ENCODE measurements at regions not wholly inside any gene's neighbourhood (a gene's known extent, or its start where the extent isn't known, plus 50 kb on each side); places are given as distances from the start of the nearest gene placed in this dataset.

- Histone ChIP-seq H3K27me3 (ENCODE audit: control insufficient read depth, insufficient read depth, low read length) (no peaks in the 10 kb centered on the region), H3K9me3 (ENCODE audit: control insufficient read depth, insufficient read depth, low read length) (no peaks in the 10 kb centered on the region), H3K27ac (ENCODE audit: low read depth, low read length) (no peak overlapping the region), H3K4me1 (ENCODE audit: control insufficient read depth, insufficient read depth, low read length) (no peaks in the 10 kb centered on the region), H3K36me3 (ENCODE audit: control insufficient read depth, insufficient read depth, low read length) (no peaks in the 10 kb centered on the region), H3K4me3 (ENCODE audit: low read depth, low read length) (no peak overlapping the region)
- no peak for DNase-seq (ENCODE audit: low read depth in 4 of 6, low spot score in 6 of 6)
- 94% methylated on average over 2 of the region's 2 CpGs for WGBS (ENCODE audit: insufficient coverage)
These were observed 61.3 kb upstream of the GPRIN3 start for GRCh38 chr4:89368861-89369260.

DNA sequence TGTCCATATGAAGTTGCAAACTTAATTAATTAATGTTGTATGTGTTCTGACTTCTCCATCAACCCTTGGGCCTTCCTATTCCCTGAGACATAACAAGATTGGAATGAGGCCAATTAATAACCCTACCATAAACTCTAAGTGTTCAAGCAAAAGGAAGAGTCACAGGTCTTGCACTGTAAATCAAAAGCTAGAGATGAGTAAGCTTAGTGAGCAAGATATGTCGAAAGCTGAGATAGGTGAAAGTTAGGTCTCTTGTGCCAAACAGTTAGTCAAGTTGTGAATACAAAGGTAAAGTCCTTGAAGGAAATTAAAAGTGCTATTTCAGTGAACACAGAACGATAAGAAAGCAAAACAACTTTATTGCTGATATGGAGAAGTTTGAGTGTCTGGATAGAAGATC, 58.2 kb upstream of the GPRIN3 start:
- Histone ChIP-seq H3K4me3 (ENCODE audit: low read depth, low read length) (no peak overlapping the region), H3K36me3 (ENCODE audit: control insufficient read depth, insufficient read depth, low read length) (no peaks in the 10 kb centered on the region), H3K4me1 (ENCODE audit: control insufficient read depth, insufficient read depth, low read length) (no peaks in the 10 kb centered on the region), H3K27me3 (ENCODE audit: control insufficient read depth, insufficient read depth, low read length) (no peaks in the 10 kb centered on the region), H3K9me3 (ENCODE audit: control insufficient read depth, insufficient read depth, low read length) (no peaks in the 10 kb centered on the region), H3K27ac (ENCODE audit: low read depth, low read length) (no peak overlapping the region)
- WGBS (ENCODE audit: insufficient coverage), result 86% methylated on average over 1 of the region's 2 CpGs
- DNase-seq (ENCODE audit: low read depth in 4 of 6, low spot score in 6 of 6), result no peak

DNA sequence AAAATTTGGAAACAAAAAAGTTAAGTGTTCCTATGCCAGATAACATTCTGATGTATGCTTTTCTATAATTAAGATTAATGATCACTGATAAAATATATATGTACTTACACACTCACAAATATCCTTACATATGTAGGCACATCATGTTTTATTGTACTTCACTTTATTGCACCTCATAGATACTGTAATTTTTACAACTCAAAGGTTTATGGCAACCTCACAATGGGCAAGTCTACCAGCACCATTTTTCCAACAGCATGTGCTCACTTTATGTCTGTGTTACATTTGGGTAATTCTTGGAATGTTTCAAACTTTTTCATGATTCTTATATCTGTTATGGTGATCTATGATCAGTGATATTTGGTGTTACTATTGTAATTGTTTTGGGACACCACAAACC, 57.8 kb upstream of the GPRIN3 start:
- H3K4me3 ChIP-seq (ENCODE audit: low read depth, low read length), result no peak overlapping the region
- H3K36me3 ChIP-seq (ENCODE audit: control insufficient read depth, insufficient read depth, low read length), result no peaks in the 10 kb centered on the region
- no peaks in the 10 kb centered on the region for H3K4me1 ChIP-seq (ENCODE audit: control insufficient read depth, insufficient read depth, low read length)
- no peaks in the 10 kb centered on the region for H3K27me3 ChIP-seq (ENCODE audit: control insufficient read depth, insufficient read depth, low read length)
- no peak for DNase-seq (ENCODE audit: low read depth in 4 of 6, low spot score in 6 of 6)
- H3K9me3 ChIP-seq (ENCODE audit: control insufficient read depth, insufficient read depth, low read length), result no peaks in the 10 kb centered on the region
- H3K27ac ChIP-seq (ENCODE audit: low read depth, low read length), result no peak overlapping the region

DNA sequence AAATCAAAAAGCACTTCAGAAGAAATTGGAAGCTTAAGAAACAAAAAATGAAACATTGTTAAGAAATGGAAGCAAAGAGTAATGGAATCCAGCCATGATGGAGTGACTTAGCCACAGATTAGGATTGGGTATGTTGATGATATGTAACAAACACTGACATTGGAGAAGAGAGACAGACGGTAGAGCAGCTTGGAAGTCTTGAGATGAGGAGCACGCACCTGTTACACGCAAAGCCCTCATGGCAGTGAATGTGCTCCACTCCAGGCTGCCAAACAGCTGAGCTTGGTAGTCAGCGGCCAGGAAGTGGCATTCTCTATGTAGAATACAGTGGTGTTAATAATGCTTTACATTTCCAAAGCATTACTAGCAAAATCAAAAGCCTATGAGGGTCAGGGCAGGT, 56.9 kb upstream of the GPRIN3 start:
- Histone ChIP-seq H3K27ac (ENCODE audit: low read depth, low read length) (no peak overlapping the region), H3K4me3 (ENCODE audit: low read depth, low read length) (no peak overlapping the region), H3K4me1 (ENCODE audit: control insufficient read depth, insufficient read depth, low read length) (no peaks in the 10 kb centered on the region), H3K27me3 (ENCODE audit: control insufficient read depth, insufficient read depth, low read length) (no peaks in the 10 kb centered on the region), H3K36me3 (ENCODE audit: control insufficient read depth, insufficient read depth, low read length) (no peaks in the 10 kb centered on the region), H3K9me3 (ENCODE audit: control insufficient read depth, insufficient read depth, low read length) (no peaks in the 10 kb centered on the region)
- DNase-seq (ENCODE audit: low read depth in 4 of 6, low spot score in 6 of 6), result peak in 1 of 6 donors; percentile 4
- WGBS (ENCODE audit: insufficient coverage), result 95% methylated on average over 3 of the region's 4 CpGs

DNA sequence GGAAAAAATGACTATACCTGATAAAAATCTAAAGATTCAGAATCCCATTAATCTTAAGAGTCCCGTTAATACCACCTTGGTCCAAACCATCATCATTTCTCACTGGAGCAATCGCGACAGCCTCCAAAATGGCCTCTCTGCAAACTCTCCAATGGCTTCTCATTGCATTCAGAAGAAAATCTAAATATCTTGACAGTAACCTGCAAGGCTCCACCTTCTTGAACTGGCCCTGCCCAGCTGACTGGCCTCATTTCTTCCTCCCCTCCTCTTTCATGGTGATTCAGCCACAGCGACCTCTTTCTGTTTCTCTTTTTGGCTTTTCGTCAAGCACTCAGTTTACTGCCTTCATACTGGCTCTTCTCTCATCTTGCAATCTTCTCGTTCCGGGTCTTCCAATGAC, 56.2 kb upstream of the GPRIN3 start:
- Histone ChIP-seq H3K9me3 (ENCODE audit: control insufficient read depth, insufficient read depth, low read length) (no peaks in the 10 kb centered on the region), H3K4me3 (ENCODE audit: low read depth, low read length) (no peak overlapping the region), H3K27me3 (ENCODE audit: control insufficient read depth, insufficient read depth, low read length) (no peaks in the 10 kb centered on the region), H3K4me1 (ENCODE audit: control insufficient read depth, insufficient read depth, low read length) (no peaks in the 10 kb centered on the region), H3K36me3 (ENCODE audit: control insufficient read depth, insufficient read depth, low read length) (no peaks in the 10 kb centered on the region), H3K27ac (ENCODE audit: low read depth, low read length) (no peak overlapping the region)
- no peak for DNase-seq (ENCODE audit: low read depth in 4 of 6, low spot score in 6 of 6)
- WGBS (ENCODE audit: insufficient coverage), result 79% methylated on average over 5 of the region's 7 CpGs

- DNase-seq (ENCODE audit: low read depth in 4 of 6, low spot score in 6 of 6), result peak in 1 of 6 donors; percentile 34
- Histone ChIP-seq H3K9me3 (ENCODE audit: control insufficient read depth, insufficient read depth, low read length) (no peaks in the 10 kb centered on the region), H3K27ac (ENCODE audit: low read depth, low read length) (no peak overlapping the region), H3K36me3 (ENCODE audit: control insufficient read depth, insufficient read depth, low read length) (no peaks in the 10 kb centered on the region), H3K4me1 (ENCODE audit: control insufficient read depth, insufficient read depth, low read length) (no peaks in the 10 kb centered on the region), H3K27me3 (ENCODE audit: control insufficient read depth, insufficient read depth, low read length) (no peaks in the 10 kb centered on the region), H3K4me3 (ENCODE audit: low read depth, low read length) (no peak overlapping the region)
- 88% methylated on average over 4 of the region's 9 CpGs for WGBS (ENCODE audit: insufficient coverage)
These were observed 51.5 kb upstream of the GPRIN3 start for GRCh38 chr4:89358935-89359638.

GRCh38 chr4:89357787-89358186, 50.2 kb upstream of the GPRIN3 start:
- Histone ChIP-seq H3K4me1 (ENCODE audit: control insufficient read depth, insufficient read depth, low read length) (no peaks in the 10 kb centered on the region), H3K4me3 (ENCODE audit: low read depth, low read length) (no peak overlapping the region), H3K9me3 (ENCODE audit: control insufficient read depth, insufficient read depth, low read length) (no peaks in the 10 kb centered on the region), H3K27ac (ENCODE audit: low read depth, low read length) (no peak overlapping the region), H3K27me3 (ENCODE audit: control insufficient read depth, insufficient read depth, low read length) (no peaks in the 10 kb centered on the region), H3K36me3 (ENCODE audit: control insufficient read depth, insufficient read depth, low read length) (no peaks in the 10 kb centered on the region)
- WGBS (ENCODE audit: insufficient coverage), result 100% methylated on average over 1 of the region's 3 CpGs
- no peak for DNase-seq (ENCODE audit: low read depth in 4 of 6, low spot score in 6 of 6)

Data from spinal cord (tissue), 9 donors.